GM23338 (cell line): ENCODE measurements at regions not wholly inside any gene's neighbourhood (a gene's known extent, or its start where the extent isn't known, plus 50 kb on each side); places are given as distances from the start of the nearest gene placed in this dataset.

ENCODE experiments used
- ATAC-seq: fragments of 200-7000 bp; cut with Tn5 transposase; 3 replicates; pipeline ENCODE4 v1.9.1; 2020
- DNase-seq: peaks from one replicate; pipeline ENCODE4 v3.0.0-alpha.2; 2015; ENCODE audit warnings: low spot score
- H2AFZ ChIP-seq: fragments of 200-600 bp; sonication (generic); 2 replicates; pipeline ENCODE4 v1.8.0; 2016; ENCODE audit warnings: antibody characterized with exemption, mild to moderate bottlenecking, moderate library complexity
- H3F3A ChIP-seq: fragments of 200-600 bp; sonication (generic); replicated peaks from 2 replicates; pipeline ENCODE4 v1.8.0; 2017; ENCODE audit warnings: antibody characterized with exemption, mixed run types, low read depth
- H3K27ac ChIP-seq: fragments of 200-600 bp; sonication (generic); 2 replicates; pipeline ENCODE4 v1.6.1; 2016; ENCODE audit warnings: low read depth
- H3K27me3 ChIP-seq: fragments of 200-600 bp; sonication (generic); 2 replicates; pipeline ENCODE4 v1.8.0; 2016; ENCODE audit warnings: mild to moderate bottlenecking, mixed run types, moderate library complexity; ENCODE audit not compliant: insufficient read depth
- H3K36me3 ChIP-seq: fragments of 200-600 bp; sonication (generic); 2 replicates; pipeline ENCODE4 v1.8.0; 2016; ENCODE audit warnings: mild to moderate bottlenecking; ENCODE audit not compliant: insufficient read depth
- H3K4me1 ChIP-seq: fragments of 200-600 bp; sonication (generic); 2 replicates; pipeline ENCODE4 v1.8.0; 2016; ENCODE audit warnings: mild to moderate bottlenecking, moderate library complexity; ENCODE audit not compliant: insufficient read depth
- H3K4me2 ChIP-seq: fragments of 200-600 bp; sonication (generic); 2 replicates; pipeline ENCODE4 v1.7.1; 2017; ENCODE audit warnings: mixed run types
- H3K4me3 ChIP-seq: fragments of 200-600 bp; sonication (generic); 2 replicates; pipeline ENCODE4 v1.6.1; 2016; ENCODE audit warnings: mixed run types
- H3K79me2 ChIP-seq: fragments of 200-600 bp; sonication (generic); replicated peaks from 2 replicates; pipeline ENCODE4 v1.8.0; 2017; ENCODE audit warnings: mild to moderate bottlenecking; ENCODE audit not compliant: insufficient read depth
- H3K9me2 ChIP-seq: fragments of 200-600 bp; sonication (generic); 2 replicates; pipeline ENCODE4 v1.8.0; 2017; ENCODE audit not compliant: insufficient read depth
- H4K20me1 ChIP-seq: fragments of 200-600 bp; sonication (generic); replicated peaks from 2 replicates; pipeline ENCODE4 v1.8.0; 2017; ENCODE audit warnings: mild to moderate bottlenecking; ENCODE audit not compliant: insufficient read depth
- H3K27ac Mint-ChIP-seq: 2 replicates; pipeline ENCODE4 v1.8.0; 2020; ENCODE audit warnings: inconsistent platforms, mild to moderate bottlenecking, moderate library complexity, mixed read lengths
- H3K27me3 Mint-ChIP-seq: 3 replicates; pipeline ENCODE4 v1.8.0; 2022; ENCODE audit warnings: low read depth, mild to moderate bottlenecking, moderate library complexity, mixed read lengths, inconsistent platforms; ENCODE audit not compliant: insufficient read depth, poor library complexity
- H3K36me3 Mint-ChIP-seq: 3 replicates; pipeline ENCODE4 v1.8.0; 2021; ENCODE audit warnings: low read depth, mild to moderate bottlenecking, inconsistent platforms, moderate library complexity, mixed read lengths
- H3K4me1 Mint-ChIP-seq: 3 replicates; pipeline ENCODE4 v1.8.0; 2020; ENCODE audit warnings: mild to moderate bottlenecking, inconsistent platforms, mixed read lengths
- H3K4me3 Mint-ChIP-seq: 3 replicates; pipeline ENCODE4 v1.8.0; 2021; ENCODE audit warnings: moderate library complexity, mild to moderate bottlenecking, inconsistent platforms, mixed read lengths
- H3K9me3 Mint-ChIP-seq: 3 replicates; pipeline ENCODE4 v1.8.0; 2020; ENCODE audit warnings: moderate library complexity, mild to moderate bottlenecking, inconsistent platforms, mixed read lengths
- CREB1 ChIP-seq: fragments of 250-450 bp; sonication (Bioruptor Pico); IDR thresholded peaks from 2 replicates; pipeline ENCODE4 v1.5.0; 2020; ENCODE audit warnings: low read depth, mild to moderate bottlenecking, moderate library complexity
- CTCF ChIP-seq, 2 experiments: fragments of 200-600 bp in 1 of 2; sonication (generic) in 1 of 2; conservative IDR thresholded peaks; 2 replicates each; pipeline versions ENCODE4 v1.5.1 to v1.6.1; 2016 to 2017; ENCODE audit warnings: antibody characterized with exemption in 2 of 2, low read depth in 2 of 2, mild to moderate bottlenecking in 2 of 2, moderate library complexity in 1 of 2
- ETS1 ChIP-seq: IDR thresholded peaks from 2 replicates; pipeline ENCODE4 v1.6.1; 2016; ENCODE audit warnings: antibody characterized with exemption
- EZH2 ChIP-seq: fragments of 200-600 bp; sonication (generic); IDR thresholded peaks from one replicate; pipeline ENCODE4 v1.8.0; 2017; ENCODE audit warnings: antibody characterized with exemption, mild to moderate bottlenecking, low read depth; ENCODE audit not compliant: unreplicated experiment
- EZH2phosphoT487 ChIP-seq: fragments of 200-600 bp; sonication (generic); IDR thresholded peaks from one replicate; pipeline ENCODE4 v1.8.1; 2018; ENCODE audit warnings: antibody characterized with exemption; ENCODE audit not compliant: unreplicated experiment
- JUNB ChIP-seq: IDR thresholded peaks from one replicate; pipeline ENCODE4 v1.6.1; 2016; ENCODE audit warnings: antibody characterized with exemption; ENCODE audit not compliant: unreplicated experiment
- POLR2AphosphoS5 ChIP-seq: IDR thresholded peaks from 2 replicates; pipeline ENCODE4 v1.6.1; 2016; ENCODE audit warnings: antibody characterized with exemption, low read depth
- REST ChIP-seq: IDR thresholded peaks from one replicate; pipeline ENCODE4 v1.6.1; 2018; ENCODE audit warnings: antibody characterized with exemption; ENCODE audit not compliant: unreplicated experiment
- STAT1 ChIP-seq: IDR thresholded peaks from one replicate; pipeline ENCODE4 v1.6.1; 2016; ENCODE audit warnings: antibody characterized with exemption; ENCODE audit not compliant: unreplicated experiment
- ZNF114 ChIP-seq: fragments of 250-450 bp; sonication (Bioruptor Pico); IDR thresholded peaks from 2 replicates; pipeline ENCODE4 v1.5.0; 2020; ENCODE audit warnings: mild to moderate bottlenecking, moderate library complexity
- ZNF331 ChIP-seq: fragments of 250-450 bp; sonication (Bioruptor Pico); IDR thresholded peaks from 2 replicates; pipeline ENCODE4 v1.5.0; 2020; ENCODE audit warnings: low read depth, mild to moderate bottlenecking, moderate library complexity

GRCh38 chr18:78154444-78154843 is 825.2 kb upstream of the SALL3 start (continued):
- TF ChIP-seq CTCF (conservative IDR thresholded peaks at IDR 0.05; ENCODE audit: low read depth in 2 of 2) (no peak), EZH2 (no peak), ZNF114 (CRISPR knock-in tag) (no peak), EZH2phosphoT487 (no peak), POLR2AphosphoS5 (no peak), STAT1 (no peak), CREB1 (CRISPR knock-in tag) (no peak), REST (no peak), ZNF331 (CRISPR knock-in tag) (no peak)

- no peaks in the 10 kb centered on the region for H3K27me3 ChIP-seq
- no peak overlapping the region for H3K27ac ChIP-seq
- ATAC-seq (no peak), DNase-seq (no peak)
- H3K4me2 ChIP-seq = no peak overlapping the region
- Mint-ChIP-seq H3K9me3 (peaks cover 27% of the 10 kb centered on the region), H3K27ac (no peak overlapping the region), H3K36me3 (peaks cover 29% of the 10 kb centered on the region), H3K27me3 (peaks cover 6% of the 10 kb centered on the region), H3K4me3 (no peak overlapping the region), H3K4me1 (no peaks in the 10 kb centered on the region; the same call in 2 of the 3 replicates)
- no peaks in the 10 kb centered on the region for H3K79me2 ChIP-seq
- no peaks in the 10 kb centered on the region for H3K9me2 ChIP-seq
- H3K36me3 ChIP-seq = no peaks in the 10 kb centered on the region; the same call in 1 of the 2 replicates
- H4K20me1 ChIP-seq = no peaks in the 10 kb centered on the region
- no peak overlapping the region for H3K4me3 ChIP-seq
- H3K4me1 ChIP-seq = no peaks in the 10 kb centered on the region
- TF ChIP-seq JUNB (no peak), EZH2phosphoT487 (no peak), POLR2AphosphoS5 (no peak), STAT1 (no peak), EZH2 (no peak), ETS1 (no peak), ZNF114 (CRISPR knock-in tag) (no peak), CTCF (conservative IDR thresholded peaks at IDR 0.05; ENCODE audit: low read depth in 2 of 2) (no peak), REST (no peak)
- H2AFZ ChIP-seq = no peak overlapping the region
- no peaks in the 10 kb centered on the region for H3F3A ChIP-seq
Observed at GRCh38 chr18:78154853-78155252, 824.8 kb upstream of the SALL3 start.
